HG03457 (cell line): ENCODE measurements at regions not wholly inside any gene's neighbourhood (a gene's known extent, or its start where the extent isn't known, plus 50 kb on each side); places are given as distances from the start of the nearest gene placed in this dataset.
A peak's percentile ranks its signal among the peaks of the same experiment; 100 is the strongest.
"Not testable (repeated sequence)": the region's sequence is repeated elsewhere in the genome, so short reads cannot be mapped to it uniquely, and the experiment has no call there.

Experiments used
- ATAC-seq: cut with Tn5 transposase; IDR thresholded peaks from one replicate; pipeline ENCODE4 v1.9.1; 2021; ENCODE audit warnings: moderate number of reproducible peaks; ENCODE audit not compliant: unreplicated experiment

DNA sequence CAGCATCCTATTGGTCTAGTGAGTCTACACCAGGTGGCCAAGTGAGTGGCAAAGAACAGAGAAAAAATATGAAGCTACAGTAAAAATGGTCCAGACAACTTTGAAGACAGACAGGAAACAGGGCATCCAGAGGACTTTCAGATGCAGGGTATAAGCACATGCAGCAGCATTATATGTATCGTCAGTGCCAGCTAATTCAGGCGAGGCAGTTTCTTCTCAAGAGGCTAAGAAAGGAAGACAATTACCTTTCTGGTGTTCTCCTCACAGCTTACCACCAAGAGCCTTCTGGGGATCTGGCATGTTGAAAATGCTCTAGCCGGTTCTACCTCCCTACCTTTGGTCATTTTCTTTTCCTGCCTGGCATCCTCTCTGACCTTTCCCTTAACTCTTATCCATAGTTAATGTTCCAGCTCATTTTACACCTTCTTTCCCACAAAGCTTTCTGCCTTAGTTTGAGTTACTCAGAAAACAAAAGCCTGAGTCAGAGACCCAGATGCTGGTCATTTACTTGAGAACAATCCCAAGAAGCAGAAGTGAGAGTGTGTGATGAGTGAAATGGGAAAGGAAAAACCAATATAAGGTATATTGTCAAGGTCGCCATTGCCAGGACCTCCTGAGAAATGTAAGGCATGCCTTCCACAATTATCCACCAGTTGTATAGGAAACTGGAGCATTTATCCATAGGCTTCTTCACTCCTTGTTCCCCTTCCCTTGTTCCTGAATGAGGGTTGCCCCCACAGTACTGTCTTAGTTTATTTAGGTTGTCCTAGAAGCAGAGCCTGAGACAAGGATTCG is 444.1 kb downstream of the PLPP3 start:
- ATAC-seq, result peak; percentile 57

DNA sequence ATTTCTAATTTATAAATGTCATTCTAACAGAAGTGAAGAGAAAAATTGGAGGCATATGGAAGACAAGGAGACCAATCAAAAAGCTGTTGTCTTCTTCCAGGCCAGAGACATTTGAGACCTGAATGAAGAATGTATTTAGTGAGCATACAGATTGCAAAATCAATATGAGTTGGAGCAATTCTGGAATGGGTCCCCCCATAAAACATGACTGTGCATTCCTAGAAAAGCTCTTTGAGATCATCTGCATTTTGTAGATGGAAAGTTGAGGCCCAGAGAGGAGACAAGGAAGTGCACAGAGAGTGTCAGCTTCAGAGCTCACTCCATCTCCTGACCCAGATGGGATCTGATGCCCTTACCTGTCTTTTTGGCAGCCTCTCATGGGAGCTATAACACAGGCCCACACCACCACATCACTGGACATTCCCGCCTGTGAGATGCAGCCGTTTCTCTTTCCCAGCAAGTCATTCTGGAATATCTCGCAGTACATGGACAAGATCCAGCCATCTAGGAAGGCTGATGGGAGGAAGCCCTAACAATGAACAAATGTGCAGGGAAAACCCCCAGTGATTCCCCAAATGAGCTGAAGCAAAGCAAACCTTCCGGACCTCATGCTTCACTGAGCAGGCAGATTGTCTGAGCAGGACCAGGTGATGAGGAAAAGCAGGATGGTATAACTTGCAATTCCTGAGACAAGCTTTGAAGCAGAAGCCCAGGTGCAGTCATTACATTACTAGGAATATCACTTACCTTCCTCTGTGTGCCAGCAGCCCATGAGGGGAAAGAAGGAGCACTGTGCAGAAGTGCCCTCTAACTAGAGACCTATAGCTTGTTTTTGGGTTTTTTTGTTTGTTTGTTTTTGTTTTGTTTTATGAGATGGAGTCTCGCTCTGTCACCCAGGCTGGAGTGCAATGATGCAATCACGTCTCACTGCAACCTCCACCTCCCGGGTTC is 445.6 kb downstream of the PLPP3 start:
- peak; percentile 53 for ATAC-seq

DNA sequence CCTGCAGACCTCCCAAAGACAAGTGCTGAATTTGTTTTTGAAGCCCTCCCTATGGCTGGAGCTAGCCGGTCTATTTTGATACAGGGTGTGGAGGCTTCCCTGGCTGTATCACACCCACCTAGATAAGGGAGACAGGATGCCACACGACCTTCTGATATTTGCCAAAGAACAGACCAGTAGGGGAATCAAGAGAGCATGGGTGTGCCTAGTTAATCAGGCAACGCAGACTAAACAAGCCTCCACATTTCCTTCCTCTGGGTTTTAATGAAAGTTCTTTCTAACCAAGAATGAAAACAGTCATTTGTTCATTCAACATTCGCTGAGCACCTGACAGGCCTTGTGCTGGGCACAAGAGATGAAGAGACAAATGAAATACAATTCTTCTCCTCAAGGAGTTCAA is 446.8 kb downstream of the PLPP3 start:
- no peak for ATAC-seq

DNA sequence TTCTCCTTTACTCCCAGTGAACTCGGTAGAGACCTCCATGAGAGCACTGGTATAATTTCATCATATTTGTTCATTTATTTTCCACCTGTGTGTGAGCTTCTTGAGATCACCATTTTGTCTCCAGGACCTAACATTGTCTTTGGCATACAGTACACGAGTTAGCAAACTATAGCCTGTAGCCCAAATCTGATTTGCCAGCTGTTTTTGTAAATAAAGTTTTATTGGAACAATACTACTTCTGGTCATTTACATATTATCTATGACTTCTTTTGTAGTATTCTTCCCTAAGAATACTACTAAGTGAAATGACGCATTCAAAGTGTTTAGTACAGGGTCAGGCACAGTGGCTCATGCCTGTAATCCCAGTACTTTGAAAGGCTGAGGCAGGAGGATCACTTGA is 449.5 kb downstream of the PLPP3 start:
- ATAC-seq, result no peak

DNA sequence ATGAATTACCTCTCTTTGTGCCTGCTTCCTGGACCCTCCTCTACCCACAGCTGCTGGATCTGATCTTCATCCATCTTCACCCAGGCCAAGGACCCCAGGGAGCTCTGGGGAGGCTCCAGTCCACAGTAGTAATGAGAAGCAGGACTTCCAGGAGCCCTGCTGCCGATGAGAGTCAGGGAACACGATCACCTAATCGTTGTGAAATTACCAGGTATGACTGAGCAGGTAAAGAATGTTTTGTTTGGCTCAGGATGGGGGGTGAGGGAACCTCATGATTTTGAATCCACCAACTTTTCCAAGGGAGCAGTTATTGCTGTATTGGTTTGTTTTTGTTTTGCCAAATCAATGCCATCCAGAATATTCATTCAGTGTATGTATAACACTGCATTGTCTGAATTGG is 454.0 kb downstream of the PLPP3 start:
- no peak for ATAC-seq

DNA sequence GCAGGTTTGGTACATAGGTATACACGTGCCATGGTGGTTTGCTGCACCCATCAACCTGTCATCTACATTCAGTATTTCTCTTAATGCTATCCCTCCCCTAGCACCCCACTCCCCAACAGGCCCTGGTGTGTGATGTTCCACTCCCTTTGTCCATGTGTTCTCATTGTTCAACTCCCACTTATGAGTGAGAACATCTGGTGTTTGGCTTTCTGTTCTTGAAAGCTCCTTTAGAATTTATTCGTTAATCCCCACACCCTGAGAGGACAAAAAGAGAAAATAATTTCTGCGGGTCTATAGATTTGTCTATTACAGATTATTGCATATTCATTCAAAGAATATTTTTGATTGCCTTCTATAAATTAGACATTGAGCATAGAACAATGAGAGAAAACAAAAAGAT is 455.5 kb downstream of the PLPP3 start:
- ATAC-seq, result no peak

DNA sequence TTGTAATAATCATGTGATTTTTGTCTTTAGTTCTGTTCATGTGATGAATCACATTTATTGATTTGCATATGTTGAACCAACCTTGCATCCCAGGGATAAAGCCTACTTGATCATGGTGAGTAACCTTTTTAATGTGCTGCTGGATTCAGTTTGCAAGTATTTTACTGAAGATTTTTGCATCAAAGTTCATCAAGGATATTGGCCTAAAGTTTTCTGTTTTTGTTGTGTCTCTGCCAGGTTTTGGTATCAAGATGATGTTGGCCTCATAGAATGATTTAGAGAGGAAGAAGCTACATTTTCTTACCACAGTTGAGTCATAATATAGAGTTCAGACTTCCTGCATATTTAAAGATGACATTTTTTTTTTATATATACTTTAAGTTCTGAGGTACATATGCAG is 455.9 kb downstream of the PLPP3 start:
- no peak for ATAC-seq

DNA sequence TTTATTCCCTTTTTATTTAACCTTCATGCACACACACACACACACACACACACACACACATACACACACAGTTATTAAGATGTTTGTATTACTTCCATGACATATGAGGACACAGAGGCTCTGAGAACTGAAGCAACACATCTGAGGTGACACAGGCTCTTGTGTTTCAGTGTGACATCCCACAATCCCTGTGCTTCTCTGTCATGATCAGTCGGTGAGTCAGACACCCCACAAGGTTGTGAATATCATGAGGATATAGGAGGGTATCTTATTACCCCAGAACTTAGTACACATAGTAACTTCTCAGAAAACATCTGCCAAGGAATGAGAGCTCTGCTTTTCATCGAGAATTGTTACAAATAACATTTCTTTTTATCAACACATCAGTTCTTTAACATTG is 459.3 kb downstream of the PLPP3 start:
- no peak for ATAC-seq

DNA sequence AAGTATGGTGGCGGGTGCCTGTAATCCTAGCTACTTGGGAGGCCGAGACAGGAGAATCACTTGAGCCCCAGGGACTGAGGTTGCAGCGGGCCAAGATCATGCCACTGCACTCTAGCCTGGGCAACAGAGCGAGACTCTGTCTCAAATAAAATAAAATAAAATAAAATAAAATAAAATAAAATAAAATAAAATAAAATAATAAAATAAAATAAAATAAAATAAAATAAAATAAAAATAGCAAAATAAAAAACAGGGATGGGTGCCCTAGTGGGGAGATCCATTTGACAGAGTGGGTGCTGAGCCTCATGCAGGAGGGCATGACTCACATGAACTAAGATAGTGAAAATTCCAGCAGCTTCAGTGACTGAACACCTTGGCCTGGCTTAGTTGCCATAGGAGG is 460.7 kb downstream of the PLPP3 start:
- ATAC-seq, result not testable (repeated sequence)

DNA sequence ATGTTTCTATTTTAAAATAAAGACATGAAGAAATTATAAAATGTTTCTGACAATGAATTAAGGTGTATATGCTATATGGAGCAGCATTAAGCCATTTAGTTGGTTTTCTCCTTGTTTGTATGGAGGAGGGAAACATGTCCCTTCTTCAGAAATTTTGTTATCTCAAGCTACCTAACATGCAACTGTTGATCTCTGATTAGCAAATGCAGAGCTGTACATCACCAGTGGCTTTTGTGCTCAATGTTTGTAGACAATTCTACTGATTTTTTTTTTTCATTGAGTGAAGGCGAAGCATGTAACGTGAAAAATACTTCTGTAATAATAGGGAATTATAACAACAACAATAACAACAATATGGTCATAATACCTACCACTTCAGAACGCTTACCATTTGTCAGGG is 463.7 kb downstream of the PLPP3 start:
- ATAC-seq, result no peak

DNA sequence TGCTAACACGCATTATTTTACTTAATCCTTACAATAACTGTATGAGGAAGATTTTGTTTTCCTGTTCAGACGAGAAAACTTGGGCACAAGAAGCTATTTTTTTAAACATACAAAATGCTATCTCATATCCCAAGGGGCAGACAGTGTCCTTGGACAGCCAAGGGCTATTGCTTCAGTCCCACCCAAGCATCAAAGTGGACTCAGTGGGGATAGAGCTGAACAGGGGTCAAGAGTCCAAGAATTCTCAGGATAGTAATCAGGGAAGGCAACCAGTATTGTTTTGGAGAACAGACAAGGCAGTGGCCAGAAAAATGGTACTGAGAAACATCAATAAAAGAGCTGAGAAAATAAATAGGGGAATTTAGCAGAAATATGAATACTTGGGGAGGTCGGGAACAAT is 465.7 kb downstream of the PLPP3 start:
- ATAC-seq, result no peak

DNA sequence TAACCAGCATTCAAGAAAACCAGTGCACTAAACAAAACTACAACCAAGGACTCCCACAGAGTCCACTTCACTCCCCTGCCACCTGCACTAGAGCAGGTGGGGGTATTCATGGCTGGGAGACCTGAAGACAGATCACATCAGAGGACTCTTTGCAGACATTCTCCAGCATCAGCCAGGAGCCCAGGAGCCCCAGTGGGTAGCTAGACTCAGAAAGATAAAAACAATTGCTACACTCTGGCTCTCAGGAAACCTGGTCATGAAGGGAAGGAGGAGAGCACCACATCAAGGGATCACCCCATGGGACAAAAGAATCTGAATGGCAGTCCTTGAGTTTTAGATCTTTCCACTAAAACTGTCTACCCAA is 472.1 kb downstream of the PLPP3 start:
- no peak for ATAC-seq

DNA sequence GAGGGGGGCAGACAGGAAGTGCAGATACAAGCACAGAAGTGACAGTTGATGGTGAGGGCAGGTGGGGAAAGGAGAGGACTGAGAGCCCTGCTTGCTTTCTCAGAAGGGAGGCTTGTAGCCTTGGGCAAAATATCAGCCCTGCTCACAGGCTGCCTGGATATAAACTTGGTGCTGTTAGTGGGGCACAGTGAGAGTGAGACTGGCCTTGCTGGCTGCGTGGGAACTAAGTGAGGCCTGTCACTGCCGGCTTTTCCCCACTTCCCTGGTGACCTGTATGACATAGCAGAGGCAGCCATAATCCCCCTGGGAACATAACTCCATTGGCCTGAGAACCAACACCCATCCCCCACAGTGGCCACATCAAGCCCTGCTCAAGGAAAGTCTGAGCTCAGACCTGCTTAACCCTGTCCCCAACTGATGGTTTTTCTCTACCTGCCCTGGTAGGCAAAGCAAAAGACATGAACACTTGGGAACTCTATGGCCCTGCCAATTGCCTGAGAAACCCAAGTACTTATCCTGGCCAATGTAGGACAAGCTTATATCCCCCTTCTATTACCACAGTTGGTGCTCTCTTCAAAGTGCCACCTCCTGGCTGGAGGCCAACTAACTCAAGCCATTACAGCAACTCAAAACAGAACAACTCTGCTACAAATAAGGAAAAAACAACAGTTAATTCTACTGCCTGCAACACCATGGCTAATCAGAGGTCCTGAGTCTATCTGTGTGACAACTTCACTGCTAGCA is 472.7 kb downstream of the PLPP3 start:
- ATAC-seq, result no peak

DNA sequence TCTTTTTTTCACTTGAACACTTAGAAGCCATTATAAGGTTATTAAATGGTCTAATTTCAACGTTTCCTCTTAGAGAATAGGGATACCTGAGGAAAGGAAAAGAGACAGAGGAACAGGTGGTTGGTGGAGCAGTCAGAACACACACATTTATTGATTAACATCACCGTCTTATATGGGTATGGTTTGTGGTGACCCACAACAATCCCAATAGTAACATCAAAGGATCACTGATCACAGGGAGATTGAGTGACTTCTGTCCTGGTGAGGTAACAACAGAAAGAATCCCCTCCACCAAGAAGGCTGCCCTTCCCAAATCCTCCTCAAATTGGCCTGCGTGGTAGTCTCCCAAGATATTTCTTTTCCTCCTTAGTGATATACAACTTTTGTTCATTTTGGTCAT is 474.0 kb downstream of the PLPP3 start:
- ATAC-seq, result no peak

DNA sequence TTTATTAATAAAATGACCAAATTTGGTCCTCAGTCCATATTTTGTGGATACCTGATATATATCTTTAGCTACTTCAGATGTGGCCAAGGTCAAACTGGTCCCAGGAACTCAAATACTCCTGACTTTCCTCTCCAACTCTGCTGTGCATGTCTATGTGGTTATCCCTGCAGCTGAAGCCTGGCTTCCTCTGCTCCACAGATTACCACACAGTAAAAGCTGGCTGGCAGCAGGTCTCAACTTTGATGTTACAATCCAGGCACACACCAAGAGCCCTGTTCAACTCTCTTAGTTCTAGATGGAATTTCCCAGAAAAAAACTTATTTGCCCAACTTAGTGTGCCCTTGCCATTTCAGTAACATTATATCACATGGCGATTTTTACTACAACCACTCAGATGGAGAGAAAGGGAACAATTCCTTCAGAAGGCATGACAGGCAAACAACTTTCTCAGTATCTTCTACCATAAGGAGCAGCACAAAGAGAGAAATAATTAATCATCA is 479.5 kb downstream of the PLPP3 start:
- no peak for ATAC-seq

DNA sequence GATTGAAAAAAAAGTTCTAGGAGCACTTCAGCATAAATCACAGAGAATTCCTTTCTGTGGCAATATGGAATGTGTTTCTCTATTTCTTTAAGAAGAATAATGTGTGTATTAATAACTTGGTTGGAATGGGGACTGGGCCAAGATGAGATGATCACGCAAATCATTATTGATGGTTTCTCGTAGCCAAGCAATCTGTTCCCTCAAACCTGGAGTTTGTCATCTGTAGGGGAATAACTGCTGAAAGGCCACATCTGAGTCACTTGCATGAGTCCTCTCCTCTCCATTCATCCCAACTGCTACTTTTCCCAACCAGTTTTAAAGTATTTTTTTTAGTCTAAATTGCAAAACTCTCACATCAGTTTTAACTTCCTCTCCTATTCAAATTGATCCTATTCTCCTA is 480.4 kb downstream of the PLPP3 start:
- ATAC-seq, result no peak

DNA sequence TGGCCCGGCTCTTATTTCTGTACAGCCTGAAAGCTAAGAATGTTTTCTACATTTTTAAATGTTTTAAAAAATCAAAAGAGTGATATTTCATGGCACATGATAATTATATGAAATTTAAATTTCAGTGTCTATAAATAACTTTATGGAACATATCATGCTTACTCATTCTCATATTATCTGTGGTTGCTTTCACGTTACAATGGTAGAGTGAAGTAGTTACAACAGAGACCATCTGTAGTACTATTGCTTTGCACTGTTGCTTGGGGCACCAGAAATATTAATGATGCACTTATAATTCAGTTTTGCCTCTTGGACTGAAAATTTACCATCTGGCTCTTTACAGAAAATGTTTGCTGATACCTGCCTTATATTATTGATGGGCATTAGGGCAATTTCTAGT is 481.6 kb downstream of the PLPP3 start:
- ATAC-seq, result no peak

DNA sequence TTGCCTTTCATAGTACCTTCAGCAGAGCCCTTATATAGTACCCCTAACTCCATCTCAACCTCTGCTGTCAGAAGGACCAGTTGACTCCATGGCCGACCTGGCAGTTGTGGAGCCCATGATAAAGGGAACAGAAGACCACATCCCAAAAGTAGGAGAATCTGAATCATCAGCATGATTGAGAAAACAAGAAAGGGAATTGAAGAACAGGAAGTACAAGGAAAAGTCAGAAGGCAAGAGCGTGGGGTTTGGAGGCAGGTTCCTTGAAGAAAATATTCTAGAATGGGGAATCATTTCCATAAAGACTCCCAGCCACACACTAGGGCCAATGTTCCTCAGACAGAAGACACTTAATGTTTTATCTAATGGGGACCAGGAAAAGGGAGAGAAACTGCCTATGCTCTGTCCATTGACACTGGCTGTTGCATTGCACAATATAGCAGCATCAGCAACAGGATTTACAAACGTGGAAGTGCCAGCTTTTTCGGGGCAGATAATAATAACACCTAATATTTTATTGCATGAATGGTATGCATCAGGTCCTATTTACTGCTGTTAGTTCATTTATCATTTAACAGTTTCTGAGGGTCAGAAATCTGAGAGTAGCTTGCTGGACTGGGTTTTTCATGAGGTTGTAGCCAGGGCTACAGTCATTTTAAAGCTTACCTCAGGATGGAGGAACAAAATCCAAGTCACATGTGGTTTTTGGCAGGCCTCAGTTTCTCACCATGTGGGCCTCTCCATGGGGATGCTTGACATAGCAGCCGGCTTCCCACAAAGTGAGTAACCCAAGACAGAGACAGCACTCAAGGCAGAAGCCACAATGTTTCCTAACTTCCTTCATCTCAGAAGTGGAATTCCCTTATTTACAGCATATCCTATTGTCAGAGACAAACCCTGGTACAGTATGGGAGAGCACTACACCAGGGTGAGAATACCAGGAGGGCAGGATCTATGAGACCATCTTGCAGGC is 483.4 kb downstream of the PLPP3 start:
- no peak for ATAC-seq

DNA sequence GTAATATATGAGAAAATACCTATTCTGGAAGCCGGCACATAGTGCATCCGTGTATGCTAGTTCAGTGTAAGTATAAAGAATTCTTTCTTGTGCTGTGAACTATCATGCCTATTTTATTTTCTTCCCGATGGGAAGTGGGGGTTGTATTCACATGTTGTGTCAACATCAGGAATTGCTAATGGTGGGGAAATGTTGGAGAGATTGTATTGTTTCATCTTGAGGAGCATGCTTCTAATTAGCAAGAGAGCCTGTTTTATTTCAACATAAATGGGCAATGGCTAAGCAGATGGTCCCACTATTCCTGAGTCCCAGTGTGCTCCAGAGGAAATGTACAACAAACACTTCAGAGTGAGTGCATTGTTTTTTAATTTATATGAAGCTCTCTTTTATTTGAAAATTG is 485.2 kb downstream of the PLPP3 start:
- ATAC-seq, result no peak
